Activated CD8-positive, alpha-beta T cell treated with anti-CD3 and anti-CD28 coated beads for 36 hours (primary cell): ENCODE measurements at regions not wholly inside any gene's neighbourhood (a gene's known extent, or its start where the extent isn't known, plus 50 kb on each side); places are given as distances from the start of the nearest gene placed in this dataset.

Experiments
- ATAC-seq: fragments of 200-7000 bp; cut with Tn5 transposase; one replicate; pipeline ENCODE4 v1.10.0; 2021; ENCODE audit warnings: mild to moderate bottlenecking, moderate library complexity
- CTCF ChIA-PET: fragments of 350-600 bp; sonication (Branson Sonifier 250); formaldehyde crosslinking; loops from one replicate; lab custom pipeline; 2021; ENCODE audit warnings: antibody characterized with exemption; lab: Charles Lee
- POLR2A ChIA-PET: fragments of 350-600 bp; sonication (Branson Sonifier 250); formaldehyde crosslinking; loops from one replicate; lab custom pipeline; 2021; ENCODE audit warnings: antibody characterized with exemption; lab: Charles Lee
- DNase-seq: peaks from one replicate; pipeline ENCODE4 v3.0.0-alpha.2; 2020
- H3K27ac Mint-ChIP-seq: one replicate; pipeline ENCODE4 v1.8.0; 2021; ENCODE audit warnings: mild to moderate bottlenecking, mixed read lengths
- H3K27me3 Mint-ChIP-seq: one replicate; pipeline ENCODE4 v1.8.0; 2021; ENCODE audit warnings: mixed read lengths
- H3K36me3 Mint-ChIP-seq: one replicate; pipeline ENCODE4 v1.8.0; 2021; ENCODE audit warnings: low read depth, mixed read lengths
- H3K4me1 Mint-ChIP-seq: one replicate; pipeline ENCODE4 v1.8.0; 2021; ENCODE audit warnings: low read depth, mixed read lengths
- H3K4me3 Mint-ChIP-seq: one replicate; pipeline ENCODE4 v1.8.0; 2021; ENCODE audit warnings: mild to moderate bottlenecking, moderate library complexity, mixed read lengths
- H3K9me3 Mint-ChIP-seq: one replicate; pipeline ENCODE4 v1.8.0; 2021; ENCODE audit warnings: mixed read lengths
- CTCF ChIP-seq: fragments of 200-600 bp; IDR thresholded peaks from one replicate; pipeline ENCODE4 v1.8.0; 2022; ENCODE audit warnings: antibody characterized with exemption, mild to moderate bottlenecking
- intact Hi-C: fragments of 100-400 bp; cut with micrococcal nuclease; formaldehyde crosslinking; loops from one replicate; pipeline ENCODE4 v1.10.0; 2022

- CTCF ChIA-PET, result no interaction called here
- Mint-ChIP-seq H3K4me1 (no peaks in the 10 kb centered on the region), H3K9me3 (no peaks in the 10 kb centered on the region), H3K27me3 (no peaks in the 10 kb centered on the region), H3K36me3 (no peaks in the 10 kb centered on the region), H3K27ac (no peak overlapping the region), H3K4me3 (no peak overlapping the region)
- DNase-seq (no peak), ATAC-seq (no peak)
- no peak for TF ChIP-seq CTCF
- POLR2A ChIA-PET, result no interaction called here
- intact Hi-C loops, result no loop called here
Observed at GRCh38 chr10:121335386-121335925, 262.8 kb downstream of the FGFR2 start.

DNA sequence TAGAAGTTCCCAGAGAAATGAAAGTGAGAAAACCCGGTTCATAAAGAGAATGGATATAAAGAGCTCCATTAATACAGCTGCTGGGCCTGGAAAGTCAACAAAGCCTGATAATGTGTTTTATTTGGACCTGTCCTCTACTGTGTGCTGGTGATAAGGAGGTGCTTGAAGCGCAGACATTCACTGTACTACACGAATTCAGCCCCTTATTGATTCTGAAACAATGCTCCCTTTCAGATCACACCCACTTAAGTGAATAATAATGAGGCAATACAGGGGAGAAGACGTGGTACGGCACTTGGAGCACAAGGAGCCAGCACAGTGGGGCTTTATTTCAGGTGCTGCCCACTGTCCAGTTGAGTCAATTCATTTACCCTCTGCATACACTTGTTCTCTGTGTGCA is 260.8 kb downstream of the FGFR2 start:
- Mint-ChIP-seq H3K9me3 (peaks cover 2% of the 10 kb centered on the region), H3K4me1 (no peaks in the 10 kb centered on the region), H3K27me3 (no peaks in the 10 kb centered on the region), H3K36me3 (no peaks in the 10 kb centered on the region), H3K27ac (no peak overlapping the region), H3K4me3 (no peak overlapping the region)
- ATAC-seq, result no peak
- no peak for TF ChIP-seq CTCF
- DNase-seq, result no peak
- ChIA-PET POLR2A (no interaction called here), CTCF (no interaction called here)
- intact Hi-C loops, result no loop called here

DNA sequence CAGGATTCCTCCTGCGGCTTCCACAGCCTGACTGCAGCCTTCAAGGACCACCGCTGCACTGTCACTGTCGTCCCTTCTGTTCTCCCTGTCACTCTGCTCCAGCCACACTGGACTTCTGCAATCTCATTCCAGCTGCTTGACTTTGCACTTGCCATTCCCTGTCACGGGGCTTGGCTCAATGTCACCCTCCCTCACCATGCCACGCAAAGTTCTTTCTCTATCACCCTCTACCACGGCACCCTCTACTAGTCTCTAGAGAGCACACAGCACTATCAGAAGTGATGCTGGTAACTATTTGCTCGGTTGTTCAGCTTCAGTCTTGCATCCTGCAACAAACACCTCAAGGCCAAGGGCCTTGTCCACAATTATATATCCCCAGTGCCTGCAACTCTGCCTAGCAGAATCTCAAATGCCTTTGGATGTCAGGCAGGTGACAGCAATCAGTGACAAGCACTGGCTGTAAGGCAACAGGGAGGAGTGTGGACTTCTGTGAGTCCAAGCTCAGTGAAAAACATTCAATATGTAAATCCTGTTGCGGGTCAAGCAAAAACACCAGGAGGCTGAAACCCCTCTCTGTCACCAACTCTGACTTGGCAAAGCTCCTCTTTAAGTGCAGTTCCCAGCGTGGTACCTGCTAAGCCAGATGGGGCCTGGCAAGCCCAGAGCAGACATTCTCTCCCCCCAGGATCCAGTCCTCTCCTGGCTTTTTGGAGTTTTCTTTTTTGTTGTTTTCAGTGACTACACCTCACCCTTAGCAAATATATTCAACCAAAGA is 259.9 kb downstream of the FGFR2 start:
- Mint-ChIP-seq H3K27ac (no peak overlapping the region), H3K9me3 (peaks cover 4% of the 10 kb centered on the region), H3K27me3 (no peaks in the 10 kb centered on the region), H3K4me3 (no peak overlapping the region), H3K4me1 (no peaks in the 10 kb centered on the region), H3K36me3 (no peaks in the 10 kb centered on the region)
- intact Hi-C loops, result no loop called here
- ChIA-PET CTCF (no interaction called here), POLR2A (no interaction called here)
- ATAC-seq (no peak), DNase-seq (no peak)
- TF ChIP-seq CTCF, result no peak

DNA sequence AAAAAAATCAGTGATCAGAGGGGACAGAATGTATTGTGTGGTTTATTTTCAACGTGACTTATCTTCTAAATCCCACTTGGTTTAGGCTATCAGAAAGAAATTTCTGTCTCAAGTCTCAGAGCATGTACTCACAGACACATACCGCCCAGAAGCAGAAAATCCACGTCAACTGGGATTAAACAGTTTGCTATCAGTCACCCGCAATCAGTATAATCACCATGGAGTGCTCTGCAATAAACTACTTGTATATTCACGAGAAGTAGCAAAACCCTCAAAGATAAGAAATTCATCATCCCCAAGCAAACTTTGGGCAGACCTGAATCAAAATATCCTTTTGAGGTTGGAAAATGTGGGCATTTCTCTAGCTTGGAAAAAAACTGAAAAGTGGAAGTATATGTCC is 259.1 kb downstream of the FGFR2 start:
- intact Hi-C loops, result no loop called here
- no peak for DNase-seq
- H3K9me3 Mint-ChIP-seq, result peaks cover 4% of the 10 kb centered on the region
- H3K27me3 Mint-ChIP-seq, result no peaks in the 10 kb centered on the region
- ATAC-seq, result no peak
- CTCF ChIA-PET, result no interaction called here
- H3K27ac Mint-ChIP-seq, result no peak overlapping the region
- no peaks in the 10 kb centered on the region for H3K4me1 Mint-ChIP-seq
- no peak for TF ChIP-seq CTCF
- H3K4me3 Mint-ChIP-seq, result no peak overlapping the region
- POLR2A ChIA-PET, result no interaction called here
- H3K36me3 Mint-ChIP-seq, result no peaks in the 10 kb centered on the region

- H3K4me3 Mint-ChIP-seq, result no peak overlapping the region
- ATAC-seq (no peak), DNase-seq (no peak)
- POLR2A ChIA-PET, result no interaction called here
- H3K9me3 Mint-ChIP-seq, result peaks cover 7% of the 10 kb centered on the region
- intact Hi-C loops, result no loop called here
- CTCF ChIA-PET, result no interaction called here
- no peaks in the 10 kb centered on the region for H3K36me3 Mint-ChIP-seq
- no peaks in the 10 kb centered on the region for H3K27me3 Mint-ChIP-seq
- no peak overlapping the region for H3K27ac Mint-ChIP-seq
- TF ChIP-seq CTCF, result no peak
- H3K4me1 Mint-ChIP-seq, result no peaks in the 10 kb centered on the region
Observed at GRCh38 chr10:121340271-121340831, 257.9 kb downstream of the FGFR2 start.
